ENCODE measurements at regions not wholly inside any gene's neighbourhood (a gene's known extent, or its start where the extent isn't known, plus 50 kb on each side); places are given as distances from the start of the nearest gene placed in this dataset.

DNA sequence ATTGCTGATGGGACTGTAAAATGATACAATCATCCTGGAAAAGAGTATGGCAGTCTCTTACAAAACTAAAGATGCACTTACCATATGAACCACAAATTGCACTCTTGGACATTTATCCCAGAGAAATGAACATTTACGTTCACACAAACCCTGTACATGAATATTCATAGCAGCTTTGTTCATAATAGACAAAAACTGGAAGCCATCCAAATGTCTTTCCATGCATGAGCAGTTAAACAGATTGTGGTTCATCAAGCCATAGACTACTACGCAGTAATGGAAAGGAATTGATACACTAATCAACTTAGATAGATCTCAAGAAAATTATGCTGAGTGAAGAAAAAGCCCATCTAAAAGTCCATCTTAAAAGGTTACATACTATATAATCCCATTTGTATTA lies 156.1 kb upstream of the SLC39A10 start (continued):
- TF ChIP-seq, protein P1, sequence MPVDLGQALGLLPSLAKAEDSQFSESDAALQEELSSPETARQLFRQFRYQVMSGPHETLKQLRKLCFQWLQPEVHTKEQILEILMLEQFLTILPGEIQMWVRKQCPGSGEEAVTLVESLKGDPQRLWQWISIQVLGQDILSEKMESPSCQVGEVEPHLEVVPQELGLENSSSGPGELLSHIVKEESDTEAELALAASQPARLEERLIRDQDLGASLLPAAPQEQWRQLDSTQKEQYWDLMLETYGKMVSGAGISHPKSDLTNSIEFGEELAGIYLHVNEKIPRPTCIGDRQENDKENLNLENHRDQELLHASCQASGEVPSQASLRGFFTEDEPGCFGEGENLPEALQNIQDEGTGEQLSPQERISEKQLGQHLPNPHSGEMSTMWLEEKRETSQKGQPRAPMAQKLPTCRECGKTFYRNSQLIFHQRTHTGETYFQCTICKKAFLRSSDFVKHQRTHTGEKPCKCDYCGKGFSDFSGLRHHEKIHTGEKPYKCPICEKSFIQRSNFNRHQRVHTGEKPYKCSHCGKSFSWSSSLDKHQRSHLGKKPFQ (tag by site-specific recombination; IDR thresholded peaks at IDR 0.05): no peak
- no peak for TF ChIP-seq ZEB2 (tag by site-specific recombination; IDR thresholded peaks at IDR 0.05)
- TF ChIP-seq ZBTB17 (tag by site-specific recombination; IDR thresholded peaks at IDR 0.05): no peak
- no peak for TF ChIP-seq EGR2 (tag by site-specific recombination; IDR thresholded peaks at IDR 0.05; ENCODE audit: low read depth)
- no peak for TF ChIP-seq ZNF302 (tag by site-specific recombination; IDR thresholded peaks at IDR 0.05; ENCODE audit: low read depth)
- TF ChIP-seq TRIM28 (IDR thresholded peaks at IDR 0.05; ENCODE audit: borderline replicate concordance, low read length): no peak
- TF ChIP-seq ZNF473 (tag by site-specific recombination; IDR thresholded peaks at IDR 0.05): no peak
- no peak for TF ChIP-seq KLF10 (tag by site-specific recombination; IDR thresholded peaks at IDR 0.05)
- no peak for TF ChIP-seq ZFP37 (tag by site-specific recombination; IDR thresholded peaks at IDR 0.05)
- no peak for TF ChIP-seq ZNF623 (tag by site-specific recombination; IDR thresholded peaks at IDR 0.05)
- TF ChIP-seq, protein P2, sequence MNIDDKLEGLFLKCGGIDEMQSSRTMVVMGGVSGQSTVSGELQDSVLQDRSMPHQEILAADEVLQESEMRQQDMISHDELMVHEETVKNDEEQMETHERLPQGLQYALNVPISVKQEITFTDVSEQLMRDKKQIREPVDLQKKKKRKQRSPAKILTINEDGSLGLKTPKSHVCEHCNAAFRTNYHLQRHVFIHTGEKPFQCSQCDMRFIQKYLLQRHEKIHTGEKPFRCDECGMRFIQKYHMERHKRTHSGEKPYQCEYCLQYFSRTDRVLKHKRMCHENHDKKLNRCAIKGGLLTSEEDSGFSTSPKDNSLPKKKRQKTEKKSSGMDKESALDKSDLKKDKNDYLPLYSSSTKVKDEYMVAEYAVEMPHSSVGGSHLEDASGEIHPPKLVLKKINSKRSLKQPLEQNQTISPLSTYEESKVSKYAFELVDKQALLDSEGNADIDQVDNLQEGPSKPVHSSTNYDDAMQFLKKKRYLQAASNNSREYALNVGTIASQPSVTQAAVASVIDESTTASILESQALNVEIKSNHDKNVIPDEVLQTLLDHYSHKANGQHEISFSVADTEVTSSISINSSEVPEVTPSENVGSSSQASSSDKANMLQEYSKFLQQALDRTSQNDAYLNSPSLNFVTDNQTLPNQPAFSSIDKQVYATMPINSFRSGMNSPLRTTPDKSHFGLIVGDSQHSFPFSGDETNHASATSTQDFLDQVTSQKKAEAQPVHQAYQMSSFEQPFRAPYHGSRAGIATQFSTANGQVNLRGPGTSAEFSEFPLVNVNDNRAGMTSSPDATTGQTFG (tag by site-specific recombination; IDR thresholded peaks at IDR 0.05; ENCODE audit: borderline replicate concordance): no peak

DNA sequence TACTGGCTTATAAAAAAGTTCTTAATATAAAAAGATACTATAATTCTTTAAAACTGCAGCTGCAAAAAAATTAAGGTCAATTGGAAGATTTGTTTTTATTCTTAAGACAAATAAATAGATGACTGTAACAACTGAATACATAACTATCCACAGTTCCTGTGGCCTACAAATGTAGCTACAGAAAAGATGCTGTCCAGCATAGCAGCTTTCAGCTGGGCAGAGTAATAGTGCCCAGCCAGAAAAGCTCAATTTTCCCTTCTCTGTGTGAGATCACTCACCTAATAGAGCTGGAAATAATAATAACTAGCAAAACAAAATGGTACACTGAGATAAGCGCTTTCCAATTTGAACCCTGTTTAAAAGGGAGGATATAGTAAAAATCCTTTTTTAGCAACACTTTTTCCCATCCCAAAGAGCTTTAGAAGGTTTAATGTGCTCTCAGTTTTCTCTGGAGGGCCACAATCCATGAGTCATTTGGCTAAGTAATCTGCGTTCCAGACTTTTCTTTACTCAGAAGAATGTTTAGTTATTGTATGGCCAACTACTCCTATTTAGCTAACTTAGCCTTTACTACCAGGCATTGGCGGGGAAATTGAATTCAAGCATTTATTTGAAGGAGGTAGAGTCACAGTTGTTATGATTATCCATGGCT lies 158.1 kb upstream of the SLC39A10 start:
- no peaks in the 10 kb centered on the region for H3K9me3 ChIP-seq (ENCODE audit: control insufficient read depth, insufficient read depth, low read depth, low read length)
- CTCF ChIA-PET: interaction anchor here (0.6 to 2.6 kb wide), 5 partner anchors 8 to 439 kb away, joined by 3 to 18 read pairs (median 4); no protein-coding TSS in a partner anchor
- TF ChIP-seq, protein P3, sequence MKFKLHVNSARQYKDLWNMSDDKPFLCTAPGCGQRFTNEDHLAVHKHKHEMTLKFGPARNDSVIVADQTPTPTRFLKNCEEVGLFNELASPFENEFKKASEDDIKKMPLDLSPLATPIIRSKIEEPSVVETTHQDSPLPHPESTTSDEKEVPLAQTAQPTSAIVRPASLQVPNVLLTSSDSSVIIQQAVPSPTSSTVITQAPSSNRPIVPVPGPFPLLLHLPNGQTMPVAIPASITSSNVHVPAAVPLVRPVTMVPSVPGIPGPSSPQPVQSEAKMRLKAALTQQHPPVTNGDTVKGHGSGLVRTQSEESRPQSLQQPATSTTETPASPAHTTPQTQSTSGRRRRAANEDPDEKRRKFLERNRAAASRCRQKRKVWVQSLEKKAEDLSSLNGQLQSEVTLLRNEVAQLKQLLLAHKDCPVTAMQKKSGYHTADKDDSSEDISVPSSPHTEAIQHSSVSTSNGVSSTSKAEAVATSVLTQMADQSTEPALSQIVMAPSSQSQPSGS (tag by site-specific recombination; IDR thresholded peaks at IDR 0.05; ENCODE audit: low read depth): no peak
- no peak for TF ChIP-seq ZEB2 (tag by site-specific recombination; IDR thresholded peaks at IDR 0.05)
- TF ChIP-seq ZNF624 (tag by site-specific recombination; IDR thresholded peaks at IDR 0.05): no peak
- TF ChIP-seq ZSCAN16 (tag by site-specific recombination; IDR thresholded peaks at IDR 0.05): no peak
- TF ChIP-seq ZNF664 (tag by site-specific recombination; IDR thresholded peaks at IDR 0.05): no peak
- no peak for TF ChIP-seq ZNF146 (tag by site-specific recombination; IDR thresholded peaks at IDR 0.05)
- TF ChIP-seq BCL11A (tag by site-specific recombination; IDR thresholded peaks at IDR 0.05; ENCODE audit: low read depth): no peak
- no peak for TF ChIP-seq KLF10 (tag by site-specific recombination; IDR thresholded peaks at IDR 0.05)
- TF ChIP-seq ZNF311 (tag by site-specific recombination; IDR thresholded peaks at IDR 0.05; ENCODE audit: borderline replicate concordance): no peak
- TF ChIP-seq RBAK (tag by site-specific recombination; IDR thresholded peaks at IDR 0.05): no peak
- no peak for TF ChIP-seq HOXC10 (CRISPR knock-in tag; IDR thresholded peaks at IDR 0.05)
- TF ChIP-seq ZNF221 (tag by site-specific recombination; IDR thresholded peaks at IDR 0.05; ENCODE audit: borderline replicate concordance): no peak
- no peak for TF ChIP-seq ZNF10 (tag by site-specific recombination; IDR thresholded peaks at IDR 0.05)
- H3K27ac ChIP-seq (ENCODE audit: extremely low read depth, low read depth, low read length): no peak overlapping the region
- no peaks in the 10 kb centered on the region for H3K36me3 ChIP-seq (ENCODE audit: control insufficient read depth in 2 of 2, insufficient read depth in 1 of 2, low read length in 2 of 2)
- POLR2A ChIA-PET: no interaction called here
- no peak overlapping the region for H3K4me3 ChIP-seq (ENCODE audit: low read depth, low read length)
- no peaks in the 10 kb centered on the region for H3K4me1 ChIP-seq (ENCODE audit: control insufficient read depth, insufficient read depth, low read length)
